WTC11 (cell line): ENCODE measurements at regions not wholly inside any gene's neighbourhood (a gene's known extent, or its start where the extent isn't known, plus 50 kb on each side); places are given as distances from the start of the nearest gene placed in this dataset.

Experiments
- ATF3 ChIP-seq: sonication (generic); formaldehyde crosslinking; conservative IDR thresholded peaks from 2 replicates; pipeline ENCODE4 v1.8.1; 2022; ENCODE audit warnings: mild to moderate bottlenecking, missing genetic modification reagents
- CTCF ChIP-seq: fragments of 200-600 bp; IDR thresholded peaks from 2 replicates; pipeline ENCODE4 v1.8.0; 2022; ENCODE audit warnings: antibody characterized with exemption
- KAT7 ChIP-seq: sonication (generic); formaldehyde crosslinking; IDR thresholded peaks from 2 replicates; pipeline ENCODE4 v1.8.1; 2023; ENCODE audit warnings: missing genetic modification reagents, mild to moderate bottlenecking, borderline replicate concordance
- TEAD4 ChIP-seq: sonication (generic); formaldehyde crosslinking; IDR thresholded peaks from 2 replicates; pipeline ENCODE4 v1.8.0; 2022; ENCODE audit warnings: mild to moderate bottlenecking, missing genetic modification reagents
- TF ChIP-seq, protein P1 (sequence below): sonication (generic); formaldehyde crosslinking; IDR thresholded peaks from 2 replicates; pipeline ENCODE4 v1.8.1; 2023; ENCODE audit warnings: mild to moderate bottlenecking, missing genetic modification reagents
- TF ChIP-seq, protein P2 (sequence below): sonication (generic); formaldehyde crosslinking; IDR thresholded peaks from 2 replicates; pipeline ENCODE4 v1.8.1; 2023; ENCODE audit warnings: mild to moderate bottlenecking, moderate library complexity, missing genetic modification reagents

DNA sequence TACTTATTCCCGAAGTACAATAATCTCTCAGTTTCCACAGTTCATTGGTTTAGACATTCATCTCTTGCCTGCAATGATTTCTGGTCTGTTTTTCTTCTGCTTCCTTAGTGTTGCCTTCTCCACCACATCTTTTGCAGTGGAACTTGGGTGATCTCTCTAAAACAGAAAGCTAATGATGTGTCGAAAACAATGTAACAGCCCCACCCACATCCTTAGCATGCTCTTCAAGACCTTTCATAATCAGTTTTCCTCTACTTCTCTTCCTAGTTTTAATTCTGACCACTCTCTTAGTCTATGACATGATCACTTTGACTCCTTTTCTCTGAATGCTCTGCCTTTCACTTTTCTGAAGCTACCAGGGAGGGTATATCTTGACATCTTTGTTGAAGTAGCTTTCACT is 1007.9 kb upstream of the CITED2 start:
- no peak for TF ChIP-seq KAT7 (CRISPR knock-in tag)
- no peak for TF ChIP-seq TEAD4 (CRISPR knock-in tag)
- no peak for TF ChIP-seq ATF3 (CRISPR knock-in tag)
- TF ChIP-seq, protein P1, sequence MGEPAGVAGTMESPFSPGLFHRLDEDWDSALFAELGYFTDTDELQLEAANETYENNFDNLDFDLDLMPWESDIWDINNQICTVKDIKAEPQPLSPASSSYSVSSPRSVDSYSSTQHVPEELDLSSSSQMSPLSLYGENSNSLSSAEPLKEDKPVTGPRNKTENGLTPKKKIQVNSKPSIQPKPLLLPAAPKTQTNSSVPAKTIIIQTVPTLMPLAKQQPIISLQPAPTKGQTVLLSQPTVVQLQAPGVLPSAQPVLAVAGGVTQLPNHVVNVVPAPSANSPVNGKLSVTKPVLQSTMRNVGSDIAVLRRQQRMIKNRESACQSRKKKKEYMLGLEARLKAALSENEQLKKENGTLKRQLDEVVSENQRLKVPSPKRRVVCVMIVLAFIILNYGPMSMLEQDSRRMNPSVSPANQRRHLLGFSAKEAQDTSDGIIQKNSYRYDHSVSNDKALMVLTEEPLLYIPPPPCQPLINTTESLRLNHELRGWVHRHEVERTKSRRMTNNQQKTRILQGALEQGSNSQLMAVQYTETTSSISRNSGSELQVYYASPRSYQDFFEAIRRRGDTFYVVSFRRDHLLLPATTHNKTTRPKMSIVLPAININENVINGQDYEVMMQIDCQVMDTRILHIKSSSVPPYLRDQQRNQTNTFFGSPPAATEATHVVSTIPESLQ = no peak
- TF ChIP-seq CTCF = no peak
- TF ChIP-seq, protein P2, sequence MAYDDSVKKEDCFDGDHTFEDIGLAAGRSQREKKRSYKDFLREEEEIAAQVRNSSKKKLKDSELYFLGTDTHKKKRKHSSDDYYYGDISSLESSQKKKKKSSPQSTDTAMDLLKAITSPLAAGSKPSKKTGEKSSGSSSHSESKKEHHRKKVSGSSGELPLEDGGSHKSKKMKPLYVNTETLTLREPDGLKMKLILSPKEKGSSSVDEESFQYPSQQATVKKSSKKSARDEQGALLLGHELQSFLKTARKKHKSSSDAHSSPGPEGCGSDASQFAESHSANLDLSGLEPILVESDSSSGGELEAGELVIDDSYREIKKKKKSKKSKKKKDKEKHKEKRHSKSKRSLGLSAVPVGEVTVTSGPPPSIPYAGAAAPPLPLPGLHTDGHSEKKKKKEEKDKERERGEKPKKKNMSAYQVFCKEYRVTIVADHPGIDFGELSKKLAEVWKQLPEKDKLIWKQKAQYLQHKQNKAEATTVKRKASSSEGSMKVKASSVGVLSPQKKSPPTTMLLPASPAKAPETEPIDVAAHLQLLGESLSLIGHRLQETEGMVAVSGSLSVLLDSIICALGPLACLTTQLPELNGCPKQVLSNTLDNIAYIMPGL = no peak
